HepG2 (cell line): ENCODE measurements at regions not wholly inside any gene's neighbourhood (a gene's known extent, or its start where the extent isn't known, plus 50 kb on each side); places are given as distances from the start of the nearest gene placed in this dataset.

Experiments used
- ATAC-seq: fragments of 200-7000 bp; cut with Tn5 transposase; 3 replicates; pipeline ENCODE4 v1.9.1; 2020; ENCODE audit warnings: mild to moderate bottlenecking, moderate library complexity
- BruUV-seq: library from RNA; stranded (reverse); fragments of 400-500 nt; replicated peaks from 2 replicates; lab custom pipeline; 2021; lab: Mats Ljungman, UMichigan
- CTCF ChIA-PET: fragments of 300-600 bp; formaldehyde crosslinking; extraction: SDS; loops from one replicate; lab custom pipeline; 2021; ENCODE audit warnings: low total read pairs, inconsistent platforms, low intra/inter-chr PET ratio; lab: Yijun Ruan, JAX
- POLR2A ChIA-PET: fragments of 350-600 bp; sonication (Branson Sonifier 250); formaldehyde crosslinking; loops from one replicate; lab custom pipeline; 2020; ENCODE audit warnings: antibody characterized with exemption, inconsistent platforms; lab: Yijun Ruan, JAX
- DNase-seq: peaks from one replicate; pipeline ENCODE4 v3.0.0-alpha.2; 2015; ENCODE audit warnings: low spot score
- FAIRE-seq: peaks from 3 replicates; lab custom pipeline; 2011; peaks lifted over from hg19 to GRCh38; lab: Jason Lieb, UNC
- H2AFZ ChIP-seq: one replicate; pipeline ENCODE4 v1.6.1; 2011; ENCODE audit warnings: low read length, inconsistent platforms
- H3K27ac ChIP-seq: fragments of 300-600 bp; 3 replicates; pipeline ENCODE4 v1.8.0; 2011; ENCODE audit warnings: mixed run types, mild to moderate bottlenecking, mixed read lengths, low read length, inconsistent platforms; ENCODE audit not compliant: insufficient read depth; ENCODE audit errors: extremely low read length
- H3K27me3 ChIP-seq, 2 experiments: fragments of 200-600 bp in 1 of 2; 2 replicates in 1 of 2; 3 replicates in 1 of 2; pipeline versions ENCODE4 v1.6.0 to v1.8.0; 2011; ENCODE audit warnings: low read length in 2 of 2, mild to moderate bottlenecking in 2 of 2, moderate library complexity in 2 of 2, inconsistent platforms in 1 of 2; ENCODE audit not compliant: insufficient read depth in 2 of 2, control insufficient read depth in 1 of 2
- H3K36me3 ChIP-seq, 2 experiments: fragments of 200-600 bp in 1 of 2; replicated peaks in 1 of 2; 2 replicates in 1 of 2; 3 replicates in 1 of 2; pipeline versions ENCODE4 v1.5.1 to v1.8.0; 2011; ENCODE audit warnings: low read length in 2 of 2, inconsistent platforms in 1 of 2; ENCODE audit not compliant: insufficient read depth in 2 of 2, control insufficient read depth in 1 of 2
- H3K4me1 ChIP-seq: 2 replicates; pipeline ENCODE4 v1.5.1; 2012; ENCODE audit warnings: low read length, inconsistent platforms; ENCODE audit not compliant: insufficient read depth
- H3K4me2 ChIP-seq: 2 replicates; pipeline ENCODE4 v1.6.0; 2011; ENCODE audit warnings: low read depth, low read length, inconsistent platforms
- H3K4me3 ChIP-seq, 3 experiments: fragments of 200-600 bp in 1 of 3; sonication (generic), shearing (Covaris generic) in 1 of 3; replicated peaks in 1 of 3; 2 replicates each; pipeline ENCODE4 v1.5.1; 2011 to 2016; ENCODE audit warnings: low read length in 3 of 3, inconsistent platforms in 2 of 3, low read depth in 2 of 3, mild to moderate bottlenecking in 2 of 3, control low read depth in 1 of 3, mixed read lengths in 1 of 3; ENCODE audit not compliant: insufficient read depth in 1 of 3
- H3K79me2 ChIP-seq: one replicate; pipeline ENCODE4 v1.6.1; 2011; ENCODE audit warnings: low read length, inconsistent platforms; ENCODE audit not compliant: insufficient read depth
- H3K9ac ChIP-seq: 2 replicates; pipeline ENCODE4 v1.6.0; 2011; ENCODE audit warnings: mild to moderate bottlenecking, low read depth, low read length, inconsistent platforms; ENCODE audit not compliant: insufficient read depth
- H3K9me3 ChIP-seq: 2 replicates; pipeline ENCODE4 v1.5.1; 2012; ENCODE audit warnings: mild to moderate bottlenecking, low read length
- H4K20me1 ChIP-seq: 2 replicates; pipeline ENCODE4 v1.6.0; 2011; ENCODE audit warnings: inconsistent platforms, mild to moderate bottlenecking, low read length, moderate library complexity; ENCODE audit not compliant: insufficient read depth
- ETV6 ChIP-seq: sonication (generic); formaldehyde crosslinking; conservative IDR thresholded peaks from 2 replicates; pipeline ENCODE4 v1.4.0; 2020; ENCODE audit warnings: missing genetic modification reagents
- MBNL3 ChIP-seq: fragments of 250-450 bp; sonication (Bioruptor Pico); conservative IDR thresholded peaks from 2 replicates; pipeline ENCODE4 v1.8.0; 2022; ENCODE audit warnings: mild to moderate bottlenecking, inconsistent platforms
- MTF2 ChIP-seq: sonication (generic); formaldehyde crosslinking; IDR thresholded peaks from 2 replicates; pipeline ENCODE4 v1.5.0; 2020; ENCODE audit warnings: missing genetic modification reagents, borderline replicate concordance
- NCOA1 ChIP-seq: sonication (generic); formaldehyde crosslinking; IDR thresholded peaks from 2 replicates; pipeline ENCODE4 v1.9.0; 2021; ENCODE audit warnings: missing genetic modification reagents
- NFKB2 ChIP-seq: sonication (generic); formaldehyde crosslinking; IDR thresholded peaks from 2 replicates; pipeline ENCODE4 v1.4.0; 2020; ENCODE audit warnings: missing genetic modification reagents, borderline replicate concordance
- NFRKB ChIP-seq: fragments of 450-650 bp; IDR thresholded peaks from 2 replicates; pipeline ENCODE4 v1.6.1; 2017
- RBM39 ChIP-seq: fragments of 200-400 bp; formaldehyde crosslinking; IDR thresholded peaks from one replicate; pipeline ENCODE4 v1.6.1; 2018; ENCODE audit warnings: antibody characterized with exemption, mild to moderate bottlenecking, low read depth, low read length; ENCODE audit not compliant: poor library complexity, severe bottlenecking
- RORA ChIP-seq: sonication (generic); formaldehyde crosslinking; IDR thresholded peaks from 2 replicates; pipeline ENCODE4 v1.5.0; 2020; ENCODE audit warnings: mild to moderate bottlenecking, missing genetic modification reagents, moderate library complexity
- SRSF1 ChIP-seq: fragments of 200-400 bp; formaldehyde crosslinking; optimal IDR thresholded peaks from 2 replicates; pipeline ENCODE3; 2017; ENCODE audit warnings: mild to moderate bottlenecking, low read depth, low read length, moderate library complexity
- ZC3H4 ChIP-seq: sonication (generic); formaldehyde crosslinking; IDR thresholded peaks from 2 replicates; pipeline ENCODE4 v1.4.0; 2020; ENCODE audit warnings: missing genetic modification reagents, borderline replicate concordance
- ZMAT3 ChIP-seq: sonication (generic); formaldehyde crosslinking; conservative IDR thresholded peaks from 2 replicates; pipeline ENCODE4 v1.7.0; 2021; ENCODE audit warnings: missing genetic modification reagents
- ZNF207 ChIP-seq: fragments of 450-650 bp; IDR thresholded peaks from 2 replicates; pipeline ENCODE4 v1.6.1; 2016; ENCODE audit warnings: antibody characterized with exemption, borderline replicate concordance
- ZNF33B ChIP-seq: sonication (generic); formaldehyde crosslinking; IDR thresholded peaks from 2 replicates; pipeline ENCODE4 v1.5.1; 2020; ENCODE audit warnings: mild to moderate bottlenecking, missing genetic modification reagents
- ZNF354B ChIP-seq: sonication (generic); formaldehyde crosslinking; IDR thresholded peaks from 2 replicates; pipeline ENCODE4 v1.8.0; 2022; ENCODE audit warnings: mild to moderate bottlenecking, missing genetic modification reagents
- ZNF510 ChIP-seq: sonication (generic); formaldehyde crosslinking; IDR thresholded peaks from 2 replicates; pipeline ENCODE4 v1.4.0; 2020; ENCODE audit warnings: low read depth, mild to moderate bottlenecking, missing genetic modification reagents
- ZNF652 ChIP-seq: IDR thresholded peaks from 2 replicates; pipeline ENCODE4 v1.6.1; 2016; ENCODE audit warnings: low read depth, borderline replicate concordance
- ZNF691 ChIP-seq: sonication (generic); formaldehyde crosslinking; IDR thresholded peaks from 2 replicates; pipeline ENCODE4 v1.4.0; 2020; ENCODE audit warnings: missing genetic modification reagents, low read depth, mild to moderate bottlenecking, borderline replicate concordance
- WGBS: methylation state at CpG from one replicate; pipeline ENCODE4 v1.1.6; 2017; ENCODE audit warnings: low lambda C conversion rate; 5-methylcytosine and 5-hydroxymethylcytosine counted together
- in situ Hi-C: cut with HindIII; loops from 2 replicates; pipeline ENCODE4 v1.10.0; 2017; ENCODE audit warnings: low pct_unique_long_range_greater_than_20kb; ENCODE audit not compliant: extremely low pct_ligation_motif_present
- intact Hi-C: fragments of 100-400 bp; cut with micrococcal nuclease; formaldehyde crosslinking; loops from one replicate; pipeline ENCODE4 v1.10.0; 2022; ENCODE audit not compliant: unreplicated experiment
- TF ChIP-seq, protein P1 (sequence below): sonication (generic); formaldehyde crosslinking; IDR thresholded peaks from 2 replicates; pipeline ENCODE4 v1.4.0; 2020; ENCODE audit warnings: missing genetic modification reagents, borderline replicate concordance
- TF ChIP-seq, protein P2 (sequence below): sonication (generic); formaldehyde crosslinking; conservative IDR thresholded peaks from 2 replicates; pipeline ENCODE4 v1.8.0; 2022; ENCODE audit warnings: low read depth, missing genetic modification reagents

- Histone ChIP-seq H3K27me3 (no peaks in the 10 kb centered on the region), H3K9me3 (no peaks in the 10 kb centered on the region), H4K20me1 (no peaks in the 10 kb centered on the region), H3K79me2 (no peaks in the 10 kb centered on the region), H3K9ac (no peak overlapping the region), H3K4me1 (peaks cover 89% of the 10 kb centered on the region), H3K4me3 (no peak overlapping the region), H2AFZ (no peak overlapping the region), H3K4me2 (no peak overlapping the region), H3K36me3 (no peaks in the 10 kb centered on the region), H3K27ac (no peak overlapping the region)
- no peak for DNase-seq
- POLR2A ChIA-PET: interaction anchor here (1.0 to 2.1 kb wide), 4 partner anchors 10 to 235 kb away, joined by 3 to 12 read pairs (median 4); no protein-coding TSS in a partner anchor
- in situ Hi-C loops (no loop called here), intact Hi-C loops (loop anchor here (2.0 kb wide), 1 partner anchor 39 kb away; no protein-coding TSS in a partner anchor)
- 92% methylated on average over 7 of the region's 7 CpGs for WGBS
- BruUV-seq: no TSS peak
- no peak for FAIRE-seq
- no peak for ATAC-seq
- CTCF ChIA-PET: no interaction called here
- TF ChIP-seq ZNF652 (CRISPR knock-in tag): no peak
- no peak for TF ChIP-seq RBM39
- TF ChIP-seq MBNL3: no peak
- no peak for TF ChIP-seq ZNF691 (CRISPR knock-in tag)
- no peak for TF ChIP-seq ZNF354B
- TF ChIP-seq NCOA1 (CRISPR knock-in tag): 0 out of 2 replicates have a peak, but pooled peaks have one; percentile 56
- 0 out of 2 replicates have a peak, but pooled peaks have one; percentile 67 for TF ChIP-seq MTF2
- TF ChIP-seq RORA (CRISPR knock-in tag): no peak
- no peak for TF ChIP-seq ZMAT3 (CRISPR knock-in tag)
- TF ChIP-seq, protein P1, sequence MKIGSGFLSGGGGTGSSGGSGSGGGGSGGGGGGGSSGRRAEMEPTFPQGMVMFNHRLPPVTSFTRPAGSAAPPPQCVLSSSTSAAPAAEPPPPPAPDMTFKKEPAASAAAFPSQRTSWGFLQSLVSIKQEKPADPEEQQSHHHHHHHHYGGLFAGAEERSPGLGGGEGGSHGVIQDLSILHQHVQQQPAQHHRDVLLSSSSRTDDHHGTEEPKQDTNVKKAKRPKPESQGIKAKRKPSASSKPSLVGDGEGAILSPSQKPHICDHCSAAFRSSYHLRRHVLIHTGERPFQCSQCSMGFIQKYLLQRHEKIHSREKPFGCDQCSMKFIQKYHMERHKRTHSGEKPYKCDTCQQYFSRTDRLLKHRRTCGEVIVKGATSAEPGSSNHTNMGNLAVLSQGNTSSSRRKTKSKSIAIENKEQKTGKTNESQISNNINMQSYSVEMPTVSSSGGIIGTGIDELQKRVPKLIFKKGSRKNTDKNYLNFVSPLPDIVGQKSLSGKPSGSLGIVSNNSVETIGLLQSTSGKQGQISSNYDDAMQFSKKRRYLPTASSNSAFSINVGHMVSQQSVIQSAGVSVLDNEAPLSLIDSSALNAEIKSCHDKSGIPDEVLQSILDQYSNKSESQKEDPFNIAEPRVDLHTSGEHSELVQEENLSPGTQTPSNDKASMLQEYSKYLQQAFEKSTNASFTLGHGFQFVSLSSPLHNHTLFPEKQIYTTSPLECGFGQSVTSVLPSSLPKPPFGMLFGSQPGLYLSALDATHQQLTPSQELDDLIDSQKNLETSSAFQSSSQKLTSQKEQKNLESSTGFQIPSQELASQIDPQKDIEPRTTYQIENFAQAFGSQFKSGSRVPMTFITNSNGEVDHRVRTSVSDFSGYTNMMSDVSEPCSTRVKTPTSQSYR (CRISPR knock-in tag): no peak
- no peak for TF ChIP-seq ZC3H4 (CRISPR knock-in tag)
- no peak for TF ChIP-seq ZNF510
- no peak for TF ChIP-seq ZNF33B
- TF ChIP-seq, protein P2, sequence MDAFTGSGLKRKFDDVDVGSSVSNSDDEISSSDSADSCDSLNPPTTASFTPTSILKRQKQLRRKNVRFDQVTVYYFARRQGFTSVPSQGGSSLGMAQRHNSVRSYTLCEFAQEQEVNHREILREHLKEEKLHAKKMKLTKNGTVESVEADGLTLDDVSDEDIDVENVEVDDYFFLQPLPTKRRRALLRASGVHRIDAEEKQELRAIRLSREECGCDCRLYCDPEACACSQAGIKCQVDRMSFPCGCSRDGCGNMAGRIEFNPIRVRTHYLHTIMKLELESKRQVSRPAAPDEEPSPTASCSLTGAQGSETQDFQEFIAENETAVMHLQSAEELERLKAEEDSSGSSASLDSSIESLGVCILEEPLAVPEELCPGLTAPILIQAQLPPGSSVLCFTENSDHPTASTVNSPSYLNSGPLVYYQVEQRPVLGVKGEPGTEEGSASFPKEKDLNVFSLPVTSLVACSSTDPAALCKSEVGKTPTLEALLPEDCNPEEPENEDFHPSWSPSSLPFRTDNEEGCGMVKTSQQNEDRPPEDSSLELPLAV (CRISPR knock-in tag): no peak
- TF ChIP-seq NFKB2 (CRISPR knock-in tag): no peak
- TF ChIP-seq SRSF1: no peak
- no peak for TF ChIP-seq ZNF207
- no peak for TF ChIP-seq ETV6 (CRISPR knock-in tag)
- TF ChIP-seq NFRKB: no peak
These were observed 57.2 kb upstream of the EPCAM start for GRCh38 chr2:47311764-47312490.
